HS-5 (cell line): ENCODE measurements at regions not wholly inside any gene's neighbourhood (a gene's known extent, or its start where the extent isn't known, plus 50 kb on each side); places are given as distances from the start of the nearest gene placed in this dataset.

Experiments
- DNase-seq: peaks from one replicate; pipeline ENCODE4 v3.0.0-alpha.2; 2012; ENCODE audit warnings: low read depth

DNA sequence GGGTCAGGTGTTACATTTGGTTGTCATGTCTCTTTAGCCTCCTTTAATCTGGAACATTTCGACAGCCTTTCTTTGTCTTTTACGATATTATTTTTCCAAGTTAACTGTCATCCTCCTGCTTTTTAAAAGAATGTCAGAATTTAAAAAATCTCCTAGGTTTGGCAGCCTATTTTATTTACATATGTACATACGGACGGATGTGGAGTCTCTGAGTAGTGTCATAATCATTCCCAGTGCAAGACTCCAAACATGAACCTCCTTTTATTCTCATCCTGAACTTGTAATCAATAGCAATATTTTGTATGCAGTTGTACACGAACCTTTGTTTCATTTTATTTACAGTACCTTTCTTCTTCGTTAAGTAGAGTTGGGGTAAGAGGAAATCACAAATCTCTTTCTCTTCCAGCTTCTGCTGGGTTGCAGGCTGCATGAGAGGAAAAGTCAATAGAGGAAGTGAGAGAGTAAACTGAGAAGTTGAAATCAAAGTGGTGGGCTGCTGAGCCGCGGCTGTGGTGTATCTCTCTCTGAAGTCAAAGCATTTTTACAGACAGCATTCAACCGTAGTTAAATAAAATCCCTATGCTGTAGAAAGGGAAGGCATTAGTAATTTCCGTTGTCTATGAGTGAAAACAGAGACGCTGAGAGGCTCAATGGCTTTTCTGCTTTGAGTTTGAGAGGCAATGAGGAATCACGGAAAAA lies 53.9 kb upstream of the RPS6KA3 start:
- DNase-seq = no peak

GRCh38 chrX:20319054-20319453 lies 52.3 kb upstream of the RPS6KA3 start:
- no peak for DNase-seq

GRCh38 chrX:20317873-20318272 lies 51.2 kb upstream of the RPS6KA3 start:
- no peak for DNase-seq
